Keratinocyte (primary cell): ENCODE measurements at regions not wholly inside any gene's neighbourhood (a gene's known extent, or its start where the extent isn't known, plus 50 kb on each side); places are given as distances from the start of the nearest gene placed in this dataset.

Experiments
- DNase-seq: peaks from one replicate; pipeline ENCODE4 v3.0.0-alpha.2; 2011; ENCODE audit warnings: low read depth, missing footprints, low spot score
- FAIRE-seq: peaks from 2 replicates; lab custom pipeline; 2011; peaks lifted over from hg19 to GRCh38; lab: Jason Lieb, UNC
- H2AFZ ChIP-seq: 2 replicates; pipeline ENCODE4 v1.6.0; 2012; ENCODE audit warnings: low read length, control low read depth, inconsistent platforms; ENCODE audit not compliant: control insufficient read depth
- H3K27ac ChIP-seq: 2 replicates; pipeline ENCODE4 v1.5.1; 2011; ENCODE audit warnings: low read length; ENCODE audit not compliant: control insufficient read depth, insufficient read depth
- H3K27me3 ChIP-seq: 3 replicates; pipeline ENCODE4 v1.6.0; 2011; ENCODE audit warnings: low read length; ENCODE audit not compliant: control insufficient read depth, insufficient read depth; ENCODE audit errors: extremely low read depth
- H3K36me3 ChIP-seq, 2 experiments: 2 replicates in 1 of 2; 3 replicates in 1 of 2; pipeline ENCODE4 v1.5.1; 2011; ENCODE audit warnings: low read length in 2 of 2, mild to moderate bottlenecking in 1 of 2; ENCODE audit not compliant: control insufficient read depth in 2 of 2, insufficient read depth in 2 of 2; ENCODE audit errors: extremely low read depth in 1 of 2
- H3K4me1 ChIP-seq: 3 replicates; pipeline ENCODE4 v1.5.1; 2011; ENCODE audit warnings: low read length; ENCODE audit not compliant: control insufficient read depth, insufficient read depth; ENCODE audit errors: extremely low read depth
- H3K4me2 ChIP-seq: 3 replicates; pipeline ENCODE4 v1.6.0; 2011; ENCODE audit warnings: low read depth, low read length; ENCODE audit not compliant: control insufficient read depth, insufficient read depth; ENCODE audit errors: extremely low read depth
- H3K4me3 ChIP-seq, 3 experiments: fragments of 200-600 bp in 1 of 3; sonication (generic) in 1 of 3; 2 replicates in 2 of 3; 3 replicates in 1 of 3; pipeline ENCODE4 v1.5.1; 2011 to 2016; ENCODE audit warnings: low read length in 3 of 3, mild to moderate bottlenecking in 3 of 3, control low read depth in 2 of 3, inconsistent platforms in 1 of 3, low read depth in 1 of 3, mixed read lengths in 1 of 3, mixed run types in 1 of 3, moderate library complexity in 1 of 3; ENCODE audit not compliant: control insufficient read depth in 2 of 3, insufficient read depth in 2 of 3; ENCODE audit errors: extremely low read depth in 1 of 3
- H3K79me2 ChIP-seq: 2 replicates; pipeline ENCODE4 v1.6.0; 2012; ENCODE audit warnings: low read length; ENCODE audit not compliant: control insufficient read depth, insufficient read depth
- H3K9ac ChIP-seq: 3 replicates; pipeline ENCODE4 v1.6.0; 2011; ENCODE audit warnings: low read length; ENCODE audit not compliant: control insufficient read depth, insufficient read depth; ENCODE audit errors: extremely low read depth
- H3K9me1 ChIP-seq: 3 replicates; pipeline ENCODE4 v1.6.0; 2011; ENCODE audit warnings: low read length; ENCODE audit not compliant: control insufficient read depth, insufficient read depth; ENCODE audit errors: extremely low read depth
- H3K9me3 ChIP-seq: 2 replicates; pipeline ENCODE4 v1.5.1; 2012; ENCODE audit warnings: low read depth, low read length; ENCODE audit not compliant: control insufficient read depth
- H4K20me1 ChIP-seq: 3 replicates; pipeline ENCODE4 v1.6.0; 2011; ENCODE audit warnings: low read length; ENCODE audit not compliant: control insufficient read depth, insufficient read depth; ENCODE audit errors: extremely low read depth
- EZH2 ChIP-seq: IDR thresholded peaks from one replicate; pipeline ENCODE4 v1.6.1; 2012; ENCODE audit warnings: inconsistent platforms, mild to moderate bottlenecking, low read length, moderate library complexity
- dilution Hi-C: fragments of 300-500 bp; cut with MboI; formaldehyde crosslinking; loops from one replicate; pipeline ENCODE4 v1.7.0; 2020; ENCODE audit warnings: low sequenced_read_pairs; ENCODE audit not compliant: extremely low pct_ligation_motif_present
- TF ChIP-seq, protein P1 (sequence below), 3 experiments: IDR thresholded peaks in 1 of 3; conservative IDR thresholded peaks in 1 of 3; optimal IDR thresholded peaks in 1 of 3; 2 replicates in 2 of 3; 3 replicates in 1 of 3; pipeline versions ENCODE3 to v1.5.1; 2011; ENCODE audit warnings: low read length in 3 of 3, mild to moderate bottlenecking in 3 of 3, moderate library complexity in 2 of 3, control low read depth in 1 of 3, inconsistent platforms in 1 of 3; ENCODE audit not compliant: insufficient read depth in 2 of 3; ENCODE audit errors: extremely low read depth in 1 of 3

DNA sequence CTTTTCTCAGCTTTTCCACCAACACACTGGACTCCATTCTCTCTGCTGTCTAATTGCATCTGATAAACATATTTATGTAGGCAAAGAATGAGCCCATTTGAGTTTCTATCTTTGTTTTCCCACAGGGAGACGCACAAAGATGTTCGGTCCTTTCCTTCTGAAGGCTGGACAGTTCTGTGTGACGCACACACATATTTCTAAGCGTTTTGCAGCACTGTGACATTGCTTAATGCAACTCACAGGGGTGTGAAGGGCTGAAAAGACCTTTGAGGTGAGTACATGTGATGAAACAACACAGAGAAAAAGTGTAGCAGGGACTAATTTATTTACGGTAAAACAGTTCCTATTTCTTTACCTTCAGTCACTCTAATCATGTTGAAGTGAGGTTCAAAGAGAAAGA lies 323.1 kb upstream of the RUNX1 start:
- Histone ChIP-seq H4K20me1 (no peaks in the 10 kb centered on the region), H3K9me1 (no peaks in the 10 kb centered on the region), H3K4me1 (peaks cover 19% of the 10 kb centered on the region), H3K4me2 (no peak overlapping the region), H3K27ac (no peak overlapping the region), H3K9me3 (no peaks in the 10 kb centered on the region), H3K4me3 (no peak overlapping the region), H2AFZ (no peak overlapping the region), H3K27me3 (no peaks in the 10 kb centered on the region), H3K79me2 (no peaks in the 10 kb centered on the region), H3K36me3 (no peaks in the 10 kb centered on the region), H3K9ac (no peak overlapping the region)
- FAIRE-seq: peak; percentile 48
- no peak for TF ChIP-seq EZH2
- TF ChIP-seq, protein P1, sequence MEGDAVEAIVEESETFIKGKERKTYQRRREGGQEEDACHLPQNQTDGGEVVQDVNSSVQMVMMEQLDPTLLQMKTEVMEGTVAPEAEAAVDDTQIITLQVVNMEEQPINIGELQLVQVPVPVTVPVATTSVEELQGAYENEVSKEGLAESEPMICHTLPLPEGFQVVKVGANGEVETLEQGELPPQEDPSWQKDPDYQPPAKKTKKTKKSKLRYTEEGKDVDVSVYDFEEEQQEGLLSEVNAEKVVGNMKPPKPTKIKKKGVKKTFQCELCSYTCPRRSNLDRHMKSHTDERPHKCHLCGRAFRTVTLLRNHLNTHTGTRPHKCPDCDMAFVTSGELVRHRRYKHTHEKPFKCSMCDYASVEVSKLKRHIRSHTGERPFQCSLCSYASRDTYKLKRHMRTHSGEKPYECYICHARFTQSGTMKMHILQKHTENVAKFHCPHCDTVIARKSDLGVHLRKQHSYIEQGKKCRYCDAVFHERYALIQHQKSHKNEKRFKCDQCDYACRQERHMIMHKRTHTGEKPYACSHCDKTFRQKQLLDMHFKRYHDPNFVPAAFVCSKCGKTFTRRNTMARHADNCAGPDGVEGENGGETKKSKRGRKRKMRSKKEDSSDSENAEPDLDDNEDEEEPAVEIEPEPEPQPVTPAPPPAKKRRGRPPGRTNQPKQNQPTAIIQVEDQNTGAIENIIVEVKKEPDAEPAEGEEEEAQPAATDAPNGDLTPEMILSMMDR (optimal IDR thresholded peaks at IDR 0.05 in 1 of 3, IDR thresholded peaks at IDR 0.05 in 1 of 3, conservative IDR thresholded peaks at IDR 0.05 in 1 of 3; ENCODE audit: extremely low read depth in 1 of 3, insufficient read depth in 2 of 3, low read length in 3 of 3): no peak
- dilution Hi-C loops: no loop called here
- no peak for DNase-seq

DNA sequence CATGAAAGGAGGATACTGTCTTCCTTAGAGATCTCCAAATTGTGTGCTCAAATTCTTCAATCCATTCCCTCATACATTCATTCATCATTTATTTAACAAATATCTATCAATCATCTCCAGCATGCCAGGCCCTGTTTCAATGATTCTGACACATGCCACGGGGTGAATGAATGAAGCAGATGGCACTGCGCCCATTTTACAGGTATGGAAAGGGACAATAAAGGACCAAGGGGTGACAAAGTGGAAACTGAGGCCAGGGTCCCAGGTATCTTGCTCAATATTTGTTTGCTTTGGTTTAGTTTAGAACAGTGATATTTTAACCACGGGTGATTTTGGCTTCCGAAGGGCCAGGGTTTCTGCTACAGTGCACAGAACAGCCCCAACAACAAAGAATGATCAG lies 321.6 kb upstream of the RUNX1 start:
- H3K27ac ChIP-seq: no peak overlapping the region

More for the DNA sequence above, 321.6 kb upstream of the RUNX1 start:
- DNase-seq: no peak
- Histone ChIP-seq H3K9me3 (no peaks in the 10 kb centered on the region), H3K36me3 (no peaks in the 10 kb centered on the region), H3K4me3 (no peak overlapping the region), H2AFZ (no peak overlapping the region), H3K9ac (no peak overlapping the region), H3K4me1 (peaks cover 14% of the 10 kb centered on the region), H3K79me2 (no peaks in the 10 kb centered on the region), H3K9me1 (no peaks in the 10 kb centered on the region), H3K27me3 (no peaks in the 10 kb centered on the region), H3K4me2 (no peak overlapping the region), H4K20me1 (no peaks in the 10 kb centered on the region)
- dilution Hi-C loops: no loop called here
- TF ChIP-seq, protein P1 (optimal IDR thresholded peaks at IDR 0.05 in 1 of 3, IDR thresholded peaks at IDR 0.05 in 1 of 3, conservative IDR thresholded peaks at IDR 0.05 in 1 of 3; ENCODE audit: extremely low read depth in 1 of 3, insufficient read depth in 2 of 3, low read length in 3 of 3): no peak
- TF ChIP-seq EZH2: no peak
- no peak for FAIRE-seq
